GM12872 (cell line): ENCODE measurements at regions not wholly inside any gene's neighbourhood (a gene's known extent, or its start where the extent isn't known, plus 50 kb on each side); places are given as distances from the start of the nearest gene placed in this dataset.

Experiments
- TF ChIP-seq, protein P1 (sequence below): IDR thresholded peaks from 3 replicates; pipeline ENCODE4 v1.5.1; 2011; ENCODE audit warnings: low read depth, mild to moderate bottlenecking, low read length, moderate library complexity; ENCODE audit not compliant: insufficient read depth

DNA sequence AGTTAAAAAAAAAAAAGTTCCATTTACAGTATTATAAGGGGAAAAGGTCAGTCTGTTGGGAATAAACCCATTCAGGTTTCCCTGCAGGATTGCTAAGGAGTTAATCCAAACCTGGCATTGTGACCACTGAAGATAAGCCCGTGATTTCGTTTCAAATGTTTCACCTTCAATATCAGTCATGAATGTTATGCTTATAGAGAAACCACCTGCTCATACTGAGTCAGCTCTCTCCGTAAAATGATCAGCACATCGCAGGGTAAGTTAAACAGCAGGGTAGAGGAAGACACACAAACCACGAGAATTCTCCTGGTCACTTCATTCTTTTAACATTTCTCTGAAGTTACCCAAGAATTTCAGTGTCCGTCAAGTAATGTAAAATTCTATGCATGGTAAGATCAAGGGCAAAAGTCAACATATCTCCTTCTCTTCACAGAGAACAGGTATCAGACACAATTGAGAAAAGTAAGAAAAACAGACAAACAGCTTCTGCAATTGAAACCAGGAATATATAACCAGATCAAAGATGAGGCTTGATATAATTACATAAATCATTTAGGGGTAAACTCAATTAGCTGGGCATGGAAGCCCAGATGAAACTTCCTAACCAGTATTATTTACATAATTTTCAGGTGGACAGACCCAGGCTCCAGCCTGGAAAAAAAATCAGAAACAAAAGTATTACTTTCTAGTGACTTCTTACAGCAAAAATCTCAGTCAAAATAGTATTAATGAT, 67.6 kb upstream of the ARHGEF3 start:
- TF ChIP-seq, protein P1, sequence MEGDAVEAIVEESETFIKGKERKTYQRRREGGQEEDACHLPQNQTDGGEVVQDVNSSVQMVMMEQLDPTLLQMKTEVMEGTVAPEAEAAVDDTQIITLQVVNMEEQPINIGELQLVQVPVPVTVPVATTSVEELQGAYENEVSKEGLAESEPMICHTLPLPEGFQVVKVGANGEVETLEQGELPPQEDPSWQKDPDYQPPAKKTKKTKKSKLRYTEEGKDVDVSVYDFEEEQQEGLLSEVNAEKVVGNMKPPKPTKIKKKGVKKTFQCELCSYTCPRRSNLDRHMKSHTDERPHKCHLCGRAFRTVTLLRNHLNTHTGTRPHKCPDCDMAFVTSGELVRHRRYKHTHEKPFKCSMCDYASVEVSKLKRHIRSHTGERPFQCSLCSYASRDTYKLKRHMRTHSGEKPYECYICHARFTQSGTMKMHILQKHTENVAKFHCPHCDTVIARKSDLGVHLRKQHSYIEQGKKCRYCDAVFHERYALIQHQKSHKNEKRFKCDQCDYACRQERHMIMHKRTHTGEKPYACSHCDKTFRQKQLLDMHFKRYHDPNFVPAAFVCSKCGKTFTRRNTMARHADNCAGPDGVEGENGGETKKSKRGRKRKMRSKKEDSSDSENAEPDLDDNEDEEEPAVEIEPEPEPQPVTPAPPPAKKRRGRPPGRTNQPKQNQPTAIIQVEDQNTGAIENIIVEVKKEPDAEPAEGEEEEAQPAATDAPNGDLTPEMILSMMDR, result no peak

DNA sequence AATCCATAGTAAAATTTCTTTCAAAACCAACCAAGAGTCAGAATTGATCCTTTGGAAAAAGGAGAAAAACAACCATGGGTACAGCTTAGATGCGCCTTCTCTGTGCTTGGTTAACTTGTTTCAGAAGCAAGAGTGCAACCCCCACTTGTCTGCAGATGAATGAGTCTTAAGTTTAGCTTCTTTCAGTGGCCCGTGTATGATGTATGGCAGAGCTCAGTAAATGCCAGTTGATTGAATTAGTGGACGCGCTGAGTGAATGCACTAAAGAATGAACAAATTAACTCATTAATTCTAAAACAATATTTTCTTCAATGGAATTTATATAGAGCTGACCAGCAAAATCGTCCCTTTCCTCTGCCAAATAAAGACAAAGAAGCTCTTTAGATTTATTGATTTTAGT, 67.0 kb upstream of the ARHGEF3 start:
- TF ChIP-seq, protein P1, result no peak

DNA sequence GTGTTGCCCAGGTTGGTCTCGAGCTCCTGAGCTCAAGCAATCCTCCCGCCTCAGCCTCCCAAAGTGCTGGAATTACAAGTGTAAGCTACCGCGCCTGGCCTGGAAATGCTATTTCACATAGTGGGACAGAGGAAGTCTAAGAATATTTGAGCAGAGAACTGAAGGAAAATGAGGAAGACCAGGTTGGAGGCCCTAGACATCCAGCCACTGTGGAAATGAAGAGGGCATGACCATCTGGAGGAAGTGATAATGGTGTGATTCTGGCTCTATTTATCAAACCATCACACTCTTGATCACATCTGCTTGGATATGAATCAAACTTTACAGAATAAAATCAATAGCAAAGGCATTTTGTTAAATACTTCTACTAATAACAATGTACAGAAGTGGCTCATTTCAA, 65.9 kb upstream of the ARHGEF3 start:
- TF ChIP-seq, protein P1, result no peak

DNA sequence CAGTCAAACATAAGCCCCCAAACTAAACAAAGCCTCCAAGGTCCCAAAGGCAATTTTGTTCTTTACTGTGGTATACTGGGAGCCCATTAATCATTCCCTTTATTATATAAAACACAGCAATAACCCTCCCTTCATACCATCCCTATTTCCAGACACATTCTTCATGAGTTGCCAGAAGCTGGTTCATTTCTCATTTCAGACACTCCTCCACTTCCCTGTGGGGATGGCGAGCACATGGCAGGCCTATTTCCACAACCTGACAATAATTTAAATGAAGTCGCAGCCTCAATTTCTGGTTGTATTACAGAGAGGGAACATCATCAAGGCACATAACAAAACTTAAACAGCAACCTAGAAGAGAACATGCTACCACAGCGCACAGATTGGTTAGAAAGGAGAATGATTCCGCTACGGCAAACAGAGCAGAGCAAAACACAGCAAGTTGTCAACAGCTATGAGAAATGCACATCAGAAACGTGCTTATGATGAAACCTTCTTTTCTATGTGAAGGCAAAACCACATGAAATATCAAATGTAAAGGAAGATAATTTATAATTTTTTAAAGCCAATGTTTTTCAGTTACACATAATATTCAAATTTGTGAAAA, 63.3 kb upstream of the ARHGEF3 start:
- TF ChIP-seq, protein P1, result no peak

DNA sequence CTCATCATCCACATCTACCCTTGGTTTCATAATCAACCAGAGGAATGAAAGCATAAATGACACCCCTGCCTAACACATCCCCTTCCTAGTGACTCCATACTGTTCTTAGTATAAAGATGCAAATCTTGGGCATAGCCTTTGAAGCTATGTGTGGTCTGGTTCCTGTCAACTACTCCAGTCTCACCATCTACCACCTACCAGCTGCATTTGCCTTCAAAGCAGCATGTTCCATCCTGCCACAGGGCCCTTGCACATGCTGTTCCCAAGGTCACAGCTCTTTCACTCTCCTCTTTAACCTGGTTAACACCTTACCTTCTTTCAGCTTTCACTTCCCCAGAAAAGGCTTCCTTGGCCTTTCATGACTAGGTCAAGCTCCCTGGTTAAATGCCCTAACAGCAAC, 62.3 kb upstream of the ARHGEF3 start:
- TF ChIP-seq, protein P1, result no peak

DNA sequence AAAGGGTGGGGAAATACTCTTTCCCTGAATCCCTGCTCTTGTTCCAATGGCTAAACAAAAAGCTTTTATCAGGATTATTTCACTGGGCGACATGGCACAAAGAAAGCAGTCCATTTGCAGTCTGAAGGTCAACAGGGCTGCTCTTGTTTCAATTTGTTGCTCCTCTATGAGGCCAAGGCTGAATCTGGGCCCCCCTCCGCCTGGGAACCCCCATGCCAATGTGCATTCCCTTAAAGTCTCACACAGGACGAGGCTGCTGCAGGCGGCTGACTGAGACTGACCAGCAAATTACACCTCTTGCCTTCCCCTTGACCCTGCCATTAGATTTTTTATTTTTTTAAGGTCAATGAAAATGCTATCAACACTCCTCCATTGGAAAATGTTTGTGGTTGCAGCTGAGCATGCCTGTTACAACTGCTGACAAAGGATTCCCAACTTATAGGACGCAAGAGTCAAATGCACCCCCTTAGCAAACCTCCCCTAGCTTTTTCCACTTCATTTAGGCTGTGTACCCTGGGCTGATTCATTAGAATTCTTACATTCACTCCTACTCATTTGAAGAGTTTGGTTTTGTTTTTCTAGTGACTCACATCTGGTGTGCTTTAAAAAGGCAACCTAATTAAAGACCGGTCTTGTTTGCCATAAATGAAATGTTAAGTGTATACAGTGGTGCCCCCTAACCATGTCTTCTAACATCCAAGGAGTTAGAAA, 60.8 kb upstream of the ARHGEF3 start:
- TF ChIP-seq, protein P1, result no peak

DNA sequence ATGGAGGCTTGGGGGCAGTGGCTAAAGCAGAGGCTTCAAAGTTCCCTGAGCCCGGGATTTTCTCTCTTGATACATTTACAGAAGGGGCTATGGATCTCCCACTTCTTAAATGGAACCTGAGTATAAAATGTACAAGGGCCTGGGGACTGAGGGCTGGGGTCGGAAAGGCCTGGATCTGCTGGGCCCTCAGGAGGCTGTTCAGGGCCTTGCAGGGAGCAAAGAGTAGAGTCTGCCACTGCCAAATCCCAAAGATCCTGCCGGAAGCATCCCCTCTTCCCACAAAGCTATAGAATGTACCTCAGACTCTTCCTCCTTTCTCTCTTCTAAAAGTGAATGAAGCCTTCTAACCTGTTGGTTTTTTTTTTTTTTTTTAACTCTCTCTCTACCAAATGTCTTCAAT, 59.8 kb upstream of the ARHGEF3 start:
- TF ChIP-seq, protein P1, result no peak
